Stimulated activated naive CD8-positive, alpha-beta T cell treated with anti-CD3 and anti-CD28 coated beads, Interleukin-15, Interleukin-2, amounts not matched to agents 100 U/mL and 50 U/mL, for 24 hours (primary cell): ENCODE measurements at regions not wholly inside any gene's neighbourhood (a gene's known extent, or its start where the extent isn't known, plus 50 kb on each side); places are given as distances from the start of the nearest gene placed in this dataset.
A peak's percentile ranks its signal among the peaks of the same experiment; 100 is the strongest.

Experiments used
- ATAC-seq: fragments of 150-1000 bp; cut with Tn5 transposase; one replicate; pipeline ENCODE4 v1.10.0; 2021
- DNase-seq: peaks from one replicate; pipeline ENCODE4 v3.0.0; 2021

DNA sequence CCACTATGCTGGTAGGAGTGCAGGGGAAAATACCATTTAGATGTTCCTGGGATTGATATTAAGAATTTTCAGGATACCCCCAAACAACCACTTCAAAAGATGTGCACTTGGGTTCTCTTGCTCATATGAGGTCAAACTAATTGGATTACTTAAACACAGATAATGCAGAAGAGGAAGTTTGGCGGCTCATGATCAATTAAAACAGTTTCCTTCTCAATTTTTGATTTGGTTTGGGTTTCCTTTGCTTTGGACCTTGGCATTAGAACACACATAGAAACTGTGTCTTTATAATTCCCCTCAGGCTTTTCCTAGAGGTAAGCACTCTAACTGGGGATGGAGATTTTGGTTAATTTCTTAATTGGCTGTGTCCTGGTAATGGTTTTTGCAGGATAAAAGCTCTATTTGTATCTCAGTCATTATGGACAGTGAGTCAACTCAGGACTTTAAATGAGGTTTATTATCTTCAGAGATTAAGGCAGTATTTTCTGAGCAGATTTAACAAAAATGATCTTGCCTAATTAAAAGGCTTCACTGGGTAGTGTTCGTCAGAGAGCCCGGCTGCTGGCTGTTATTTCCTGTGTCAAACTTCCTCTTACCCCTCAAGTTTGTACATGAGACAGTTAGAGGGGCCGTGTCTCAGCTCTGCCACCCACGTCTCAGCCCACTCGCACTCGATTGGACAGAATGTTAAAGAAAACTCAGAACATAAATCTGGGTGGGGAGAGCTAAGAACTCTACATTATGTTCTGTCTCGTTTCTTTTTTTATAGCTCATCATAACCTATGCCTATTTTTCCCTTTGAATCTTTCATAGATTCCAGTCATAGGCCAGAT lies 50.3 kb upstream of the PREP start:
- DNase-seq (peak; percentile 46), ATAC-seq (peak; percentile 79)
